HG03521 (cell line): ENCODE measurements at regions not wholly inside any gene's neighbourhood (a gene's known extent, or its start where the extent isn't known, plus 50 kb on each side); places are given as distances from the start of the nearest gene placed in this dataset.

ENCODE experiments used
- ATAC-seq: cut with Tn5 transposase; IDR thresholded peaks from one replicate; pipeline ENCODE4 v1.9.1; 2021; ENCODE audit warnings: mild to moderate bottlenecking, moderate library complexity; ENCODE audit not compliant: unreplicated experiment

DNA sequence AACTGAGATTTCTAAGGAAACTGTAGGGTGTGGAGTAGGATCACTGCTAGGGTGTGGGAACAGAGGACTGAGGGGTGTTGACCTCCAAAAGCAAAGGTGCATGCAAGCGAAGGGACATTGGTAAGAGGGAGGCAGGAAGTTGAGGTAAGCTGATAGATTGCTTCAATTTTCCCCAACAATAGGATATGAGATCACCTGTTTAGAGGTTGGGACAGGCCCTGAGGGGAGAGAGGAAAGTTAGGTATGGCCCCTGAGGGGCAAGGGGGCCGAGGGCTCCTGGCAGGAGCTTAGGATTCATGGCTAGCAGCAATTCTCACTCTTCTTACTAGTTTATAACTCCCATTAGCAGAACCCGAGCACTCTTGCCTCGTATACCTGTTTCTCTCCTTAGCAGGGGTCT is 106.8 kb upstream of the RPS6KA2 start:
- ATAC-seq, result no peak

- ATAC-seq, result no peak
These were observed 102.6 kb upstream of the RPS6KA2 start for GRCh38 chr6:166729658-166730057.

GRCh38 chr6:166728884-166729530 is 102.0 kb upstream of the RPS6KA2 start:
- ATAC-seq, result no peak

DNA sequence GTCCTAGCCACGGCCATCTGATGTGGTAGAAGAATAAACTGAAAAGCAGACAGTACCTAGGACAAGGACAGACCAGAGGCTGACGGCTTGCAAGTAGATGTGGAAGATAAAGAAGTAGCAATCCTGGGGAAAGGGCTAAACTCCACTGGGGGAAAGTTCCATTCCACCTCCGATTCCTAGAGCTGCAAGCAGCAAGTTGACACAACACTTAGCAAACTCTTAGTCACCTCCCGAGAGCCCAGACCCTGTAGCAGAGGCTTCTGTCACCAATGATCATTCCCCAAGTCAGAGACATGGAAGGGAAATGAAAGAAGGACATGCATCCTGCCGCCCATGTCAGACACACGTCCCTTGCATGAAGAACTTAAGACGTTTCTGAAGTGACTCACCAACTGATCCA is 99.2 kb upstream of the RPS6KA2 start:
- no peak for ATAC-seq

GRCh38 chr6:166725571-166725970 is 98.5 kb upstream of the RPS6KA2 start:
- ATAC-seq, result no peak

- no peak for ATAC-seq
These were observed 97.5 kb upstream of the RPS6KA2 start for GRCh38 chr6:166724576-166724975.

GRCh38 chr6:166722785-166723184 is 95.7 kb upstream of the RPS6KA2 start:
- ATAC-seq, result no peak

- no peak for ATAC-seq
These were observed 94.5 kb upstream of the RPS6KA2 start for GRCh38 chr6:166721576-166721975.

GRCh38 chr6:166720856-166721255 is 93.8 kb upstream of the RPS6KA2 start:
- no peak for ATAC-seq

DNA sequence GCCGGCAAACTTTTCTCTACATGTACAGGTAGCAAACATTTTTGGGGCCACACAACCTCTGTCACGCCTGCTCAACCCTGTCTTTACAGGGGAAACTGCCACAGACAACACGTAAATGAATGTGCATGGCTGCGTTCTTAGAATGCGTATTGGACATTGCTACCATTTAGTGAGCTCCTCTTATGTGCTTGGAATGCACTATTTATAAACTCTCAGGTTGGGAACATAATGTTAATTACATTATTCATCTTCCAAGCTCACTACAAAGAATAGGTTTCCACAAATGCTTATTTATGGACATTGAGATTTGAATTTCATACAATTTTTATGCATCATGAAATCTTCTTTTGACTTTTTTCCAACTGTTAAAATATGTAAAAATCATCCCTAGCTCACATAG is 92.0 kb upstream of the RPS6KA2 start:
- ATAC-seq, result no peak

DNA sequence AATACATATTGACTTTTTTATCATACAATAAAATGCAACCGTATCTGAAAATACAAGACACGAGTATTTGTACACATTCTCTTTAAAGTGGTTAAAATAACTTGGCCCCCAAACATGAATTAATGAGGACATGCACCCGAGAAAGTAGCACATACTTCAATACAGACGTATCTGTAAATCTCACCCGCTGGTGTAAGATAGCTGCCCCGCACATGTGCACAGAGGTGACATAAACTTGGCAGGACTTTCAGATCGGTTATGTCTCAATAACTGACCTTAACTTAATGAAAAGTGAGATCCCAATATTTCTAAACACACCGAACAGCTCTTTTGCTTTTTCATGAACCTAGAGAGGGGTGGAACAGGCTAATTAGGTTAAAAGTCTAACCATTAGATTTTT is 91.5 kb upstream of the RPS6KA2 start:
- no peak for ATAC-seq

GRCh38 chr6:166716910-166717617 is 90.0 kb upstream of the RPS6KA2 start:
- ATAC-seq, result no peak

DNA sequence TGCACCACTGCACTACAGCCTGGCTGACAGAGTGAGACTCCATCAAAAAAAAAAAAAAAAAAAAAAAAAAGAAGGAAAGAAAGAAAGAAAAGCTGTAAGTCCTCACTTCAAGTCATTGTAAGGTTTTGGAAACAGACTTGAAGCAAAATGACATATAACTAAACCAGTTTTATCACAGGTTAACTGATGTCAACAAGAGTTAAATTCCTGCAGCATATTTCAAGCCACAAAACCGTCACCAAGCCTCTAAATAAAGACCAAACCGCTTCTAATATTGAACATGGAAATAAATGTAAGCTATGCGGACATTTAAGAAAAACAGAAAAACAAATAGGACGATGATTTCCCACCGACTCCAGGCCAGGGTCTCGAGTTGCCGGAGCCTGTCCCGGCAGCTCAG is 88.9 kb upstream of the RPS6KA2 start:
- ATAC-seq, result no peak

- no peak for ATAC-seq
These were observed 88.0 kb upstream of the RPS6KA2 start for GRCh38 chr6:166715065-166715464.

DNA sequence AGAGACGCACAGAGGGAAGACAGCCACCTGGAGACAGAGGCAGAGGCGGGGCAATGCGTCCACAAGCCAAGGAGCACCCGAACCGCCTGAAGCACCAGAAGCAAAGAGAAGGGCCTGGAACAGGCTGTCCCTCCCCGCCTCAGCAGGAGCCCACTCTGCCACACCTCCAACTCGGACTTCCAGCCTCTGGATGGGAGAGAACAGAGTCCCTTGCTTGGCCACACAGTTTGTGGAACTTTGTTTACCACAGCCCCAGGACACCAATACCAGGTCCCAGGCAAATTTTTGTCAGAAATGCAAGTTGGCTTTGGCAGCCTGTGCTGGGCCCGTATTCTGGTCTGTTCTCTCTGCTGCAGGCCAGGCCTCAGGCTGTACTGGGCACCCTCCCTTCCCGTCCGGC is 87.5 kb upstream of the RPS6KA2 start:
- no peak for ATAC-seq

GRCh38 chr6:166714187-166714510 is 87.1 kb upstream of the RPS6KA2 start:
- no peak for ATAC-seq

DNA sequence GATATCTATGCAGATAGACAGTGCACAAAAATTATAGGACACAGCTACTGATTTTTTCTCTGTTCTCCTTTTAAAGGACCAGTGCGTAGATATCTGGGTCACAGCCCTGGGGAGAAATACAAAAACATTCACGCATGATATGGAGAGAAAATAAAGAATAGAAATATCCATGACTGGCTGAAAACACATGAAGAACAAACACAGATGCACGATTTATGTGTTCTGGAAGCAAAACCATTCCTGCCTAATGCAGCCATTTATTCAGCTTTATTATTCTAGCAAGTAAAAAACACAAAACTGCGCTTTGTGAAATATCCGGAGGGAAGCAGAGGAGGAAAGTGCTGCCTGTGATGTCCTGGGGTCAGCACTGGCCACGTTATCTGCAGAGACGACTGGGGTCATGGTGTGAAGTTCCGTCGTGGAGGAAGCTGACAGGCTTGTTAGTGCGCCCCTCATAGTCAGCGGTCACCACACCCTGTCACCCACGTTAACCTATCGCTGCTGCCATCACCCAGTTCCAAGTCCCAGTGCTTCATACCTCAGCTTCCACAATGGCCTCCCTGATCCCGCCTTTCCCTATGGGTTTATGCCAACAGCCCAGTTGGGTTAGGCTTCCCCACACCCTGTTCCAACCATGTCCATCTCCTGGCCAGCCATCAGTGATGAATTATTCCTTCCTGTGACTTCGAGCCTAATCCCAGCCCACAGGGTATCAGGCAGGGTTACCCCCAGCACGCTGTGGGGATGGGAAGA is 86.6 kb upstream of the RPS6KA2 start:
- no peak for ATAC-seq

GRCh38 chr6:166712286-166713228 is 85.5 kb upstream of the RPS6KA2 start:
- ATAC-seq, result no peak

- ATAC-seq, result no peak
These were observed 83.0 kb upstream of the RPS6KA2 start for GRCh38 chr6:166710084-166710483.

DNA sequence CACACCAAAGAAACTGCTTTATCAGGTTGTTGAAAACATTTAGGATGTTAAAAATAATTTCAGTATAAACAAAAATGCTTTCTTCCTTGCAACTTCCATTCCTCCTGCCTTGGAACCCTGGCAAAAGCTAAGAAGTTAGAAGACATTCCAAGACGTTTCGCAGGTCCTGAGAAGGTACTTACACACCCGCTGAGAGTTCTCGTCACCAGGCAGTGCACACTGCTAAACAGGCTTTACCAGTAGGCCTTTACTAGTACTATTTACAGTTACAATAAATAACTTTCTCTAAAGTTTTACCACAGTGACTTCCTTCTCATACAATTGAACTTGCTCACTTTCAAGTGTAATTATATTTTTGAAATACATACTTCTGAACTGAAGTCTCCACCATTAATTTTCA is 81.4 kb upstream of the RPS6KA2 start:
- ATAC-seq, result no peak

- no peak for ATAC-seq
These were observed 80.0 kb upstream of the RPS6KA2 start for GRCh38 chr6:166707045-166707444.
